GM18867 (cell line): ENCODE measurements at regions not wholly inside any gene's neighbourhood (a gene's known extent, or its start where the extent isn't known, plus 50 kb on each side); places are given as distances from the start of the nearest gene placed in this dataset.
A peak's percentile ranks its signal among the peaks of the same experiment; 100 is the strongest.
"Not testable (repeated sequence)": the region's sequence is repeated elsewhere in the genome, so short reads cannot be mapped to it uniquely, and the experiment has no call there.

Experiments
- ATAC-seq: cut with Tn5 transposase; IDR thresholded peaks from one replicate; pipeline ENCODE4 v1.9.1; 2021; ENCODE audit warnings: mild to moderate bottlenecking, moderate library complexity; ENCODE audit not compliant: unreplicated experiment

- no peak for ATAC-seq
Observed at GRCh38 chrX:120718969-120719368, 89.1 kb upstream of the C1GALT1C1 start.

DNA sequence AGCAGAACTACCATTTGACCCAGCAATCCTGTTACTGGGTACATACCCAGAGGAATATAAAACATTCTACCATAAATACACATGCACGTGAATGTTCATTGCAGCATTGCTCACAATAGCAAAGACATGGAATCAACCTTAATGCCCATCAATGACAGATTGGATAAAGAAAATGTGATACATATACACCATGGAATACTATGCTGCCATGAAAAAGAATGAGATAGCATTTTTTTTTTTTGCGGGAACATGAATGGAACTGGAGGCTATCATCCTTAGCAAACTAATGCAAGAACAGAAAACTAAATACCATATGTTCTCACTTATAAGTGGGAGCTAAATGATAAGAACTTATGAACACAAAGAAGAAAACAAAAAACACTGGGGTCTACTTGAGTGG lies 72.5 kb upstream of the C1GALT1C1 start:
- ATAC-seq = not testable (repeated sequence)

DNA sequence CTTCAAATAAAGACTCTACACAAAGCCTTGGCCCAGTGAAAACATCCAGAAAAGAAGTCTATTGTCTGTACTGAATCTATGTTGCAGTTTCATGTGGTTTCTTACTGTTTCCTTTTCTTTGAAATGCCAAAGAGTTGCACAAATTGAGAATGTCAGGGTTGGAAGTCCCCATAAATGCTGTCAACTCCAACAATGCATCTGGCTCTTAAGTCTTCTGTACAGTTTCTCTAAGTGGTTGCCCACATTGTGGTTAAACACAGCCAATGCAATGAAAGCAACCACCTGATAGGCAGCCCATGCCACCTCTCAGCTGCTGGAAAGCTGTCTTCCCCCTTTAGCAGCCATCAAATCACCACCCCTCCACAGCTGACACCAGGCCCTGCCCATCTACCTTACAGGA lies 67.2 kb upstream of the C1GALT1C1 start:
- peak; percentile 86 for ATAC-seq

DNA sequence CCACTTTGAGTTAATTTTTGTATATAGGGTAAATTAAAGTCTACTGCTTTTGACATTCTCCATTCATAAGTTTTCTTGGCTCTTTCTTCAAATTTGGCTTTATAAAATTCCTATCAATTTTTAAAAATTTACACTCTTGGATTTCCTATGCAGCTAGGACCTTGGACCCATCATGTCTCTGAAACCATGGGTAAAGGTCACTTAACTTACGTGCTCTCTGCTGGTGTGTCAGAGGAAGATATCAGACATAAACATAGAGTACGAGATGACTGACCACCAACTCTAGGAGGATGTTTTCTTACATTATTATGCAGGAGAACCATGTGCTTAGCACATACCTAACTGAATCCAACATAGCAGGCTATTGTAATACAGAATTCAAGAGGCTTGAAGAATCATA lies 62.5 kb upstream of the C1GALT1C1 start:
- ATAC-seq = no peak

GRCh38 chrX:120690941-120691340 lies 61.1 kb upstream of the C1GALT1C1 start:
- no peak for ATAC-seq

DNA sequence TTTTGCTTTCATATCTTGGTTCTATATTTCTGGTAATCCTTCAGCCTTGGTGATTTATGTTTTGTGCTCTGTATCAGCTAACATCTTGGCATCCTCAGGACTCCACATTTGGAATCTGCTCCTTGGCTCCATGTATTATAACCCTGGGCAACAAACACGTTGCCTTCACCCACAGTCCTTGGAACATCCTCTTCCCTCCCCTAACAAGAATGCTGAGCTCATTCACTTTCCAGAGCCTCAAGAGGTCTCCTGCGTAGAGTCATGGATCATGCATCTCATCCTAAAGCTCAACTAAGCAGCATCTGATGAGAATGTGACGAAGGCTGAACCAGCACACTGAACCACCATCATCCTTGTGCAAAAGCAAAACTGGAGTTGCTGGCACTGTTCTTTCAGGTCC lies 60.5 kb upstream of the C1GALT1C1 start:
- ATAC-seq = no peak

DNA sequence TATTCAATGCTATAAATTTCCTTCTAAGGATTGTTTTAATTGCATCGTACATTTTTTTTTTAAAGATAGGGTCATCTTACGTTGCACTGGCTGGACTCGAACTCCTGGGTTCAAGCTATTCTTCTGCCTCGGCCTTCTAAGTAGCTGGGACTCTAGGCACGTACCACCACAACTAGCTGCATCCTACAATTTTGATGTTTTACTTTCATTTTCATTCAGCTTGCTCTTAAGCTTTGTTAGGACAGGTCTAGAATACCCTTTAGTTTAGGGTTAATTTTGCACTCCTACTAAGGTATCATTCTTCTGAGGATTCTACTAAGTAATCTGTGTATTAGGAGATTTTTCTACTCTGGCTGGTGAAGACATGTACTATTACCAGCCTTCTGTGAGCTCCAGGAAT lies 50.2 kb upstream of the C1GALT1C1 start:
- ATAC-seq = no peak
